Central memory CD8-positive, alpha-beta T cell (primary cell): ENCODE measurements at regions not wholly inside any gene's neighbourhood (a gene's known extent, or its start where the extent isn't known, plus 50 kb on each side); places are given as distances from the start of the nearest gene placed in this dataset.

Experiments
- ATAC-seq: fragments of 150-1000 bp; cut with Tn5 transposase; replicated peaks from 2 replicates; pipeline ENCODE4 v1.10.0; 2022; ENCODE audit warnings: mild to moderate bottlenecking, moderate FRiP score, moderate number of reproducible peaks; ENCODE audit not compliant: poor library complexity, severe bottlenecking; ENCODE audit errors: extremely low read depth
- DNase-seq, 2 donors: peaks; one replicate each; pipeline ENCODE4 v3.0.0; 2021; ENCODE audit warnings: low spot score in 2 of 2
- H3K27ac Mint-ChIP-seq: one replicate; pipeline ENCODE4 v1.8.0; 2022; ENCODE audit warnings: low read depth, mild to moderate bottlenecking, moderate library complexity, mixed read lengths
- H3K27me3 Mint-ChIP-seq: one replicate; pipeline ENCODE4 v1.8.0; 2022; ENCODE audit warnings: mixed read lengths
- H3K36me3 Mint-ChIP-seq: one replicate; pipeline ENCODE4 v1.8.0; 2022; ENCODE audit warnings: mild to moderate bottlenecking, moderate library complexity, mixed read lengths; ENCODE audit not compliant: insufficient read depth
- H3K4me1 Mint-ChIP-seq: one replicate; pipeline ENCODE4 v1.8.0; 2022; ENCODE audit warnings: mixed read lengths
- H3K4me3 Mint-ChIP-seq: one replicate; pipeline ENCODE4 v1.8.0; 2022; ENCODE audit warnings: mild to moderate bottlenecking, moderate library complexity, mixed read lengths
- H3K9me3 Mint-ChIP-seq: one replicate; pipeline ENCODE4 v1.8.0; 2022; ENCODE audit warnings: mixed read lengths

- ATAC-seq = no peak
- H3K27ac Mint-ChIP-seq = no peak overlapping the region
- H3K9me3 Mint-ChIP-seq = no peaks in the 10 kb centered on the region
- peaks cover 27% of the 10 kb centered on the region for H3K27me3 Mint-ChIP-seq
- DNase-seq = no peak
- H3K4me1 Mint-ChIP-seq = no peaks in the 10 kb centered on the region
- no peak overlapping the region for H3K4me3 Mint-ChIP-seq
- no peaks in the 10 kb centered on the region for H3K36me3 Mint-ChIP-seq
These were observed 139.4 kb upstream of the TSC22D2 start for GRCh38 chr3:150268426-150269391.

DNA sequence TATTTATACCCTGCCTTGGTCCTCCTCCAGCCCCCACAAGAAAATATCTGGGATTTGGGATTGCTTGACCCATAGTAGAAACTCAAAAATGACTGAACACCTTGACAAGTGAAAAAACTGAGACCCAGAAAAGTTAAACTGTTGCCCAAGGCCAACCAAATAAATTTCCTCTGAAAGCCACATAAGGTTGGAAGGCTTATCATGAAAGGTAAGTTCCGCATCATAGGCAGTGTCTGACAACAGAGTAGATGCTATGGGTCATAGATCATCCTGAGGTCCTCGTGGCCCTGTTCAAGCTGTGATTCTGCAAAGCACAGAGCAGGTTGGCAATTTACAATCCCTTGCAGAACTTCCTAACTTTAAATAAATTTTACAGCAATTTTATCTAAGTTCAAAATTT lies 140.8 kb upstream of the TSC22D2 start:
- ATAC-seq (no peak), DNase-seq (no peak)
- Mint-ChIP-seq H3K9me3 (no peaks in the 10 kb centered on the region), H3K4me3 (no peak overlapping the region), H3K27ac (no peak overlapping the region), H3K4me1 (no peaks in the 10 kb centered on the region), H3K27me3 (peaks cover 21% of the 10 kb centered on the region), H3K36me3 (no peaks in the 10 kb centered on the region)

GRCh38 chr3:150265305-150265704 lies 142.8 kb upstream of the TSC22D2 start:
- ATAC-seq (no peak), DNase-seq (no peak)
- Mint-ChIP-seq H3K4me1 (no peaks in the 10 kb centered on the region), H3K36me3 (no peaks in the 10 kb centered on the region), H3K9me3 (no peaks in the 10 kb centered on the region), H3K4me3 (no peak overlapping the region), H3K27me3 (peaks cover 21% of the 10 kb centered on the region), H3K27ac (no peak overlapping the region)

DNA sequence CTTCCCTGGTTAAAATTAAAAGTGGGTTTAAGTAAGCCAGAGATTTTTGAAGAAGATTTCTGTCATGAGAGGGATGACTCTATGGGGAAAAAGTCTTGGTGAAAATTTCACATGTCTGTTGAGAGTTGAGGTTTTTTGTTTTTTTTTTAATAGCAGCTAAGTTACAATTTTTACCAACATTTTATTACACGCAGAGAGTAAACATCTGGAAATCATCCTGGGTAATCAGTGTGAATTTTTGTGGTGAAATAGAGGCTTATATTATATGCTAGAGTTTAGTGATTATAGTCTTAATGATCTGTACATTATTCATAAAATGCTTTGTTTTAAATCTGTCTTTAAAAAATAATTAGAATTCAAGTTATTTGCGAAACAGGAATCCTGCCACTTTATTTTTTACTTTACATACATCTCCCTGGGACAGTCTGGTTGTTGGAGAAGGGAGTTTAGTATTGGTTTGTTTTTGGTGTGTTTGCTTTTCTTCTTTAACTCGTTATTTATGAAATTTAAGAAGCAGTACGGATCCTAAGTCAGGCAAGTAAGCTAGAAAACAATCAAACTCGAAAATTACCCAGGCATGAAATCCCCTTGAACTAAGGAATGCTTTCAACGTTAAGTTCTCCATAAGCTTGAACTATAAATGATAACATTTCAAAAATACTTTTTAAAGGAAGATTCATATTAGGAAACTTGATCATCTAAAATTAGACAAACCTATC lies 143.4 kb upstream of the TSC22D2 start:
- no peak for ATAC-seq
- peaks cover 21% of the 10 kb centered on the region for H3K27me3 Mint-ChIP-seq
- no peaks in the 10 kb centered on the region for H3K36me3 Mint-ChIP-seq
- H3K4me3 Mint-ChIP-seq = no peak overlapping the region
- DNase-seq = no peak
- no peak overlapping the region for H3K27ac Mint-ChIP-seq
- H3K9me3 Mint-ChIP-seq = no peaks in the 10 kb centered on the region
- no peaks in the 10 kb centered on the region for H3K4me1 Mint-ChIP-seq

GRCh38 chr3:150261958-150262357 lies 146.1 kb upstream of the TSC22D2 start:
- Mint-ChIP-seq H3K4me3 (no peak overlapping the region), H3K4me1 (no peaks in the 10 kb centered on the region), H3K27ac (no peak overlapping the region), H3K36me3 (no peaks in the 10 kb centered on the region), H3K27me3 (peaks cover 21% of the 10 kb centered on the region), H3K9me3 (no peaks in the 10 kb centered on the region)
- DNase-seq (no peak), ATAC-seq (no peak)

DNA sequence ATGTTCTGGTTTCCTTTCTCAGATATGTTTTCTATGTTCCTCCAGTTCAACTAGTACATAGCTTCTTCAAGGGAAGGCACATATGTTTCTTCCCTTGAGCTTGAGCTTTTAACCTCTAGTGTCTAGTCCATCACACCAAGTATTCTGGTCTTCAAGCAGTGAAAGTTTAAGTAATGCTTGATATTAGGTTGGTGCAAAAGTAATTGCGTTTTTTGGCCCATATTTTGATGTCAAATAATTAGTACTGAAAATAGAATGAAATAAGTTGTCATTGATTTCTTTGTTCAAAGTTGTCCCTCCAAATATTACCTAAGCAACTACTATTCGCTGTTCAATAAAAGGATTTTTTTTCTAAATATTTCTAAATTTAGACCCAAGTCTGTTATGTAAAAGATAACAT lies 146.7 kb upstream of the TSC22D2 start:
- DNase-seq = no peak
- Mint-ChIP-seq H3K27ac (no peak overlapping the region), H3K9me3 (no peaks in the 10 kb centered on the region), H3K36me3 (no peaks in the 10 kb centered on the region), H3K4me3 (no peak overlapping the region), H3K27me3 (peaks cover 21% of the 10 kb centered on the region), H3K4me1 (no peaks in the 10 kb centered on the region)
- no peak for ATAC-seq

GRCh38 chr3:150260398-150260710 lies 147.7 kb upstream of the TSC22D2 start:
- peaks cover 17% of the 10 kb centered on the region for H3K27me3 Mint-ChIP-seq
- no peak overlapping the region for H3K27ac Mint-ChIP-seq
- H3K4me3 Mint-ChIP-seq = no peak overlapping the region
- no peaks in the 10 kb centered on the region for H3K9me3 Mint-ChIP-seq
- ATAC-seq (no peak), DNase-seq (no peak)
- H3K4me1 Mint-ChIP-seq = no peaks in the 10 kb centered on the region
- H3K36me3 Mint-ChIP-seq = no peaks in the 10 kb centered on the region

DNA sequence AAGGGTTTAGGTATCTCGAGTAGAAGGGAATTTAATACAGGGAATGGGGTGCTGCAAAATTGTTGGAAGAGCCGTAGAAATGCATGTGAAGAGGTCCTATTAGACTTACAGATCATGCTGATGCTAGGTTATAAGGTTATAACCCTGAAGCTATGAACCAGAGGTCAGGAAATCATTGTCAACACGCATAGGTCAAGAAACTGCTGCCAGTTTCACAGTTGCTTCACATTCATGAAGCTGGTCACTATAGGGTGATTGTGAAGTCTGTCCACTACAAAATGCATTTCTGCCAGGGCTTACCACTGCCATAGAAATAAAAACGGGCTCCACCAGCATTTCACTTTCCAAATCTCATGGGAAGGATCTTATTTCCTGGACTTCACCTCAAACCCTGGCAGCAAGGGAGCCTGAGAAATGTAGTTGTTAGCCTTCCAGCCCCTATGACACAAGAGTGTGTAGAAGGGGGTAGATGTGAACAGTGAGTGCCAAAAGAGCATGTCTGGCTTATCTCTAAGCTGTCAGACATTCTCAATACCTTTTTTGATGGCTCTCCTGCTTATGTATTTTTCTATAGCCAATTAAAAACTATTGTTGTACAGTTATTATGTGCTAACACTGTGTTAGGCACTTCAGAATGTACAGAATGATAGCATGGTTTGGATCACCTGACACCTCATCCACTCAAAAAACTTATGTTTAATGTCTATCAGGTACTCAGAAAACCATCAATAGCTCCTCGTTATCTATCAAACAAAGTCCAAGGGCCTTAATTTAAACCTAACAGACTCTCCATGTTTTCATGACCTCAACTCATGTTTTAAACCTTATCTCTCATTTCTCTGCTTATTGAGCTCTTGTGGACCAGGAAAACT lies 148.3 kb upstream of the TSC22D2 start:
- Mint-ChIP-seq H3K36me3 (no peaks in the 10 kb centered on the region), H3K27me3 (peaks cover 19% of the 10 kb centered on the region), H3K4me3 (no peak overlapping the region), H3K27ac (no peak overlapping the region), H3K9me3 (no peaks in the 10 kb centered on the region), H3K4me1 (no peaks in the 10 kb centered on the region)
- DNase-seq (no peak), ATAC-seq (no peak)

DNA sequence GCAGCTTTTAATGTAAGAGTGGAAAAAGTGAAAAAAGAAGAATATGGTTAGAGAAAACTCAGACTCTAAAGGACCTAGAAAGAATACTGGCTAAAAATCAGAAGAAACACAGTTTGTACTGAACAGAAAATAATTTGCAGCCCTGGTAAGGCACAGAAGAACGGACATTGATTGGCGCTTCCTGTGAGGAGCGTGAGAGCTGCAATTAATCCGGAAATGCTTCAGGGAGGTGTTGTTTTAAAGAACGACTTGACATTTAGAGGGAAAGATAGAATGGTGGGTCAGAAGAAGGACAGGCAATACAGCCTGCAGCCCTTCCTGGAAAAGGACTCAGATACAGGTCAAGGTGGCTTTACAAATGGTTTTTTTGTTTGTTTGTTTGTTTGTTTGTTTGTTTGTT lies 151.3 kb upstream of the TSC22D2 start:
- H3K4me3 Mint-ChIP-seq = no peak overlapping the region
- H3K27me3 Mint-ChIP-seq = peaks cover 18% of the 10 kb centered on the region
- no peaks in the 10 kb centered on the region for H3K4me1 Mint-ChIP-seq
- no peaks in the 10 kb centered on the region for H3K9me3 Mint-ChIP-seq
- DNase-seq = no peak
- no peak overlapping the region for H3K27ac Mint-ChIP-seq
- H3K36me3 Mint-ChIP-seq = no peaks in the 10 kb centered on the region
- ATAC-seq = no peak

DNA sequence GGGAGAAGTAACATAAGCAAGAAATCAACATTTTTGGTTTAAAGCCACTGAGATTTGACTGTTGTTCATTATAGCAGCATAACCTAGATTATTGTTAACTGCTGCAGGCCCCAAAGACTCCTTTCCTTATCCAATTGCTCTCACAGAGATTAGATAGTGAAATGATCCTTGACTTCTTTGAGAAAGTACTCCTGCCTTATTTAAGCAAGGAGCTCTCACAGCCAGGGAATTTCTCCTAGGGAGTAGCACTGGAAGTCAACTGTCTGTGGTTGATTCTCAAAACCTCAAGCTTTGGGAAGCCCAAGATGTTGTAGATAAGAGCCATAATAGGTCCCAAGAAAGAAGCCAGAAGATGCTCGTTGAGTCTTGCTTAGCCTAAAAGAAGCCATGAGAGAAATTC lies 151.8 kb upstream of the TSC22D2 start:
- H3K9me3 Mint-ChIP-seq = no peaks in the 10 kb centered on the region
- H3K4me3 Mint-ChIP-seq = no peak overlapping the region
- no peak overlapping the region for H3K27ac Mint-ChIP-seq
- ATAC-seq (no peak), DNase-seq (no peak)
- H3K36me3 Mint-ChIP-seq = no peaks in the 10 kb centered on the region
- peaks cover 23% of the 10 kb centered on the region for H3K27me3 Mint-ChIP-seq
- H3K4me1 Mint-ChIP-seq = no peaks in the 10 kb centered on the region

DNA sequence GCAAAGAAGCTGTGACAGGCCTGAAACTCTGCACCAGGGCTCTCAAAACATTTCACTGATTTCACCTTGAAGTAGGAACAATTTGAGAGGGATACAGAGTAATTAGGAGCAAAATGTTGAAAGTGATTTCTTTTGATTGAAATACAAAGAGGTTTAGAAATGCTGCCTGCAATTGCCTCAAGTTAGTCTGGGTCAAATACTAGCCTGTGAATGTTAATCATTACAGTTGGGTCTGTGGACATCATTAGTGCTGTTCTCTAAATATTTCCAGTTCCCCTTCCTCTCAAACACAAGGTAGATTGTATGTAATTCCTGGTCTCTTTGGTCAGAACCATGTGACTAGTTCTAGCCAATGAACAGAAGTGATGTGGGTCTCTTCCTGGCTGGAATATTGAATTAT lies 152.3 kb upstream of the TSC22D2 start:
- DNase-seq = no peak
- Mint-ChIP-seq H3K9me3 (no peaks in the 10 kb centered on the region), H3K4me1 (no peaks in the 10 kb centered on the region), H3K27ac (no peak overlapping the region), H3K4me3 (no peak overlapping the region), H3K27me3 (peaks cover 27% of the 10 kb centered on the region), H3K36me3 (no peaks in the 10 kb centered on the region)
- no peak for ATAC-seq

DNA sequence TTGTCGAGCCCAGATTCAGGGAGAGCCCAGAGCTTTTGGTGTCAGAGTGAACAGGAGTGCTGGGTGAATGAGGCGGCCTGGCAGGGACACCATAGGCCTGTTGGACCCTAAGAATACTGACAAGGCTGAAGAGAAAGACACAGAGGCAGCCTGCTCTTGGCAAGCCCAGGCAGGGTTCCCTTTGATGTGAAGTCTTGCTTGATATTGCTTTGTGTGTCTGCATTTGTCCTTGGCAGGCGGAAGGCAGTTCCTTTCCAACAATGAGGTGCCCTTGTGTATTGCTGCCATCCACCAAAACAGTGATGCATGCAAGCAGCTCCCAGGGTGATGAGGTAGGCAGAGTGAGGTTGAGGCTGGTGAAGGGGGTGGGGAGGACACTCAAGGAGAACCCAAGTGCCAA lies 152.7 kb upstream of the TSC22D2 start:
- Mint-ChIP-seq H3K4me1 (no peaks in the 10 kb centered on the region), H3K36me3 (no peaks in the 10 kb centered on the region), H3K27me3 (peaks cover 31% of the 10 kb centered on the region), H3K9me3 (no peaks in the 10 kb centered on the region), H3K27ac (no peak overlapping the region), H3K4me3 (no peak overlapping the region)
- ATAC-seq = no peak
- DNase-seq = no peak
